ENCODE measurements at regions not wholly inside any gene's neighbourhood (a gene's known extent, or its start where the extent isn't known, plus 50 kb on each side); places are given as distances from the start of the nearest gene placed in this dataset.

DNA sequence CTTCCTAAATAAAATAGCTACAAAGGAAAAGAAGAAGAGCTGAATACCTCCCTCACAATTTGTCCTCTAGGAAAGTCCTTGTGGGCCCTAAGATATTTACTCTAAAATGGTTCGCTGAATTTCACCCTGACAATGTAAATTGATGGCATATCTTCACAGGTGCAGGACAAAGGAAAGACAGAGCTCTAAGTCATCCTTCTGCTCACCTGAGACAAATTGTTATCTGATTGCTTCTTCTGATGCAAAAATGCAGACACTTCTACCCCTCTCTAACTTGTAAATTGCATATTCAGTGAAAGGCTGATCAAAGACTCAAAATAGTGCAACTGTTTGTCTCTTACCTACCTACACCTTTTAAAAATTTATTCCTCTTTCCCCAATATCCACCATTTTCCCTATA lies 747.2 kb upstream of the PRR20A start:
- H3K79me2 ChIP-seq (ENCODE audit: control insufficient read depth, insufficient read depth, low read length): no peaks in the 10 kb centered on the region
- H4K20me1 ChIP-seq (ENCODE audit: control insufficient read depth, extremely low read depth, insufficient read depth, low read length): no peaks in the 10 kb centered on the region
- no peak overlapping the region for H3K4me2 ChIP-seq (ENCODE audit: extremely low read depth, insufficient read depth, low read length)
- H3K27me3 ChIP-seq (ENCODE audit: control insufficient read depth, insufficient read depth, low read length): no peaks in the 10 kb centered on the region
- H3K9ac ChIP-seq (ENCODE audit: insufficient read depth, low read length): no peak overlapping the region
- H3K36me3 ChIP-seq (ENCODE audit: control insufficient read depth, insufficient read depth, low read length): no peaks in the 10 kb centered on the region
- H3K4me3 ChIP-seq (replicated peaks in 1 of 4; ENCODE audit: control extremely low read depth in 1 of 4, insufficient read depth in 1 of 4, low read depth in 3 of 4, low read length in 4 of 4): no peak overlapping the region
- H3K9me3 ChIP-seq (ENCODE audit: control insufficient read depth, insufficient read depth, low read depth, low read length): no peaks in the 10 kb centered on the region
- no peaks in the 10 kb centered on the region for H3K4me1 ChIP-seq (ENCODE audit: control insufficient read depth, extremely low read depth, insufficient read depth, low read length)
- H3K27ac ChIP-seq (ENCODE audit: insufficient read depth, low read length): no peak overlapping the region
- TF ChIP-seq EZH2 (IDR thresholded peaks at IDR 0.05; ENCODE audit: low read length, missing control alignments) (no peak), CTCF (conservative IDR thresholded peaks at IDR 0.05 in 1 of 2, IDR thresholded peaks at IDR 0.05 in 1 of 2; ENCODE audit: low read depth in 1 of 2, low read length in 2 of 2) (no peak)
- no peak for DNase-seq (ENCODE audit: low read depth in 2 of 2)
- no peak overlapping the region for H2AFZ ChIP-seq (ENCODE audit: low read length)

DNA sequence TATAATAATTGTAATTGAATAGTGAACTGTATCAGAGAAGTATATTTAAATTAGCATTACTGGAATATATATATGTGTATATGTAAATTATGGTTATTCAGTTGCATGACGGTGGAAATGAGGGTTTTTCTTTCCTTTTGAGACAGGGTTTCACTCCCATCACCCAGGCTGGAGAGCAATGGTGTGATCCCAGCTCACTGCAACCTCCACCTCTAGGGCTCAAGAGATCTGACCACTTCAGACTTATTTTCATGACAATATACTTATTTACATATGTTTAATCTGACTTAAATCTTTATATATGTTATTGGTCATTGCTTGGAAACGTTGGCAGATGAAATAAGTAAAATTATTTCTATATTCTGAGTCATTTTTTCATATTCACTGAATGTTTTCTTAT lies 744.4 kb upstream of the PRR20A start:
- H3K4me3 ChIP-seq (replicated peaks in 1 of 4; ENCODE audit: control extremely low read depth in 1 of 4, insufficient read depth in 1 of 4, low read depth in 3 of 4, low read length in 4 of 4): no peak overlapping the region
- no peaks in the 10 kb centered on the region for H3K4me1 ChIP-seq (ENCODE audit: control insufficient read depth, extremely low read depth, insufficient read depth, low read length)
- no peaks in the 10 kb centered on the region for H3K79me2 ChIP-seq (ENCODE audit: control insufficient read depth, insufficient read depth, low read length)
- H3K27ac ChIP-seq (ENCODE audit: insufficient read depth, low read length): no peak overlapping the region
- DNase-seq (ENCODE audit: low read depth in 2 of 2): no peak
- H3K9me3 ChIP-seq (ENCODE audit: control insufficient read depth, insufficient read depth, low read depth, low read length): no peaks in the 10 kb centered on the region
- TF ChIP-seq EZH2 (IDR thresholded peaks at IDR 0.05; ENCODE audit: low read length, missing control alignments) (no peak), CTCF (conservative IDR thresholded peaks at IDR 0.05 in 1 of 2, IDR thresholded peaks at IDR 0.05 in 1 of 2; ENCODE audit: low read depth in 1 of 2, low read length in 2 of 2) (no peak)
- no peaks in the 10 kb centered on the region for H3K27me3 ChIP-seq (ENCODE audit: control insufficient read depth, insufficient read depth, low read length)
- no peaks in the 10 kb centered on the region for H4K20me1 ChIP-seq (ENCODE audit: control insufficient read depth, extremely low read depth, insufficient read depth, low read length)
- H3K36me3 ChIP-seq (ENCODE audit: control insufficient read depth, insufficient read depth, low read length): no peaks in the 10 kb centered on the region
- no peak overlapping the region for H3K9ac ChIP-seq (ENCODE audit: insufficient read depth, low read length)
- H3K4me2 ChIP-seq (ENCODE audit: extremely low read depth, insufficient read depth, low read length): no peak overlapping the region
- H2AFZ ChIP-seq (ENCODE audit: low read length): no peak overlapping the region

GRCh38 chr13:56400774-56401173 lies 739.9 kb upstream of the PRR20A start:
- Histone ChIP-seq H3K4me2 (ENCODE audit: extremely low read depth, insufficient read depth, low read length) (no peak overlapping the region), H2AFZ (ENCODE audit: low read length) (no peak overlapping the region), H3K9ac (ENCODE audit: insufficient read depth, low read length) (no peak overlapping the region), H3K79me2 (ENCODE audit: control insufficient read depth, insufficient read depth, low read length) (no peaks in the 10 kb centered on the region), H3K27me3 (ENCODE audit: control insufficient read depth, insufficient read depth, low read length) (no peaks in the 10 kb centered on the region), H3K4me1 (ENCODE audit: control insufficient read depth, extremely low read depth, insufficient read depth, low read length) (no peaks in the 10 kb centered on the region), H3K36me3 (ENCODE audit: control insufficient read depth, insufficient read depth, low read length) (no peaks in the 10 kb centered on the region), H4K20me1 (ENCODE audit: control insufficient read depth, extremely low read depth, insufficient read depth, low read length) (no peaks in the 10 kb centered on the region), H3K4me3 (replicated peaks in 1 of 4; ENCODE audit: control extremely low read depth in 1 of 4, insufficient read depth in 1 of 4, low read depth in 3 of 4, low read length in 4 of 4) (no peak overlapping the region), H3K27ac (ENCODE audit: insufficient read depth, low read length) (no peak overlapping the region), H3K9me3 (ENCODE audit: control insufficient read depth, insufficient read depth, low read depth, low read length) (no peaks in the 10 kb centered on the region)
- no peak for DNase-seq (ENCODE audit: low read depth in 2 of 2)
- no peak for TF ChIP-seq EZH2 (IDR thresholded peaks at IDR 0.05; ENCODE audit: low read length, missing control alignments)
- TF ChIP-seq CTCF (conservative IDR thresholded peaks at IDR 0.05 in 1 of 2, IDR thresholded peaks at IDR 0.05 in 1 of 2; ENCODE audit: low read depth in 1 of 2, low read length in 2 of 2): no peak
